ENCODE measurements at regions not wholly inside any gene's neighbourhood (a gene's known extent, or its start where the extent isn't known, plus 50 kb on each side); places are given as distances from the start of the nearest gene placed in this dataset.

- H3K9me3 Mint-ChIP-seq, result peaks cover 0 to 61% (median 10%) of the 10 kb centered on the region in 9 donors
- no peak for ATAC-seq
These were observed 671.7 kb downstream of the CDH11 start for GRCh38 chr16:64450177-64450576.

GRCh38 chr16:64449506-64449905, 672.4 kb downstream of the CDH11 start:
- no peak for DNase-seq
- H3K9me3 Mint-ChIP-seq, result peaks cover 0 to 58% (median 10%) of the 10 kb centered on the region in 9 donors
- no peak for ATAC-seq
- POLR2A ChIA-PET, result no interaction called here
- no peak overlapping the region for H3K27ac Mint-ChIP-seq
- peaks cover 0 to 11% (median 0%) of the 10 kb centered on the region in 3 donors for H3K36me3 Mint-ChIP-seq
- H3K4me3 Mint-ChIP-seq, result no peak overlapping the region
- no peaks in the 10 kb centered on the region for H3K4me1 Mint-ChIP-seq
- H3K27me3 Mint-ChIP-seq, result no peaks in the 10 kb centered on the region

More at GRCh38 chr16:64450177-64450576, 671.7 kb downstream of the CDH11 start:
- POLR2A ChIA-PET, result no interaction called here
- Mint-ChIP-seq H3K27ac (no peak overlapping the region), H3K36me3 (peaks cover 0 to 11% (median 0%) of the 10 kb centered on the region in 3 donors), H3K27me3 (no peaks in the 10 kb centered on the region), H3K4me3 (no peak overlapping the region), H3K4me1 (no peaks in the 10 kb centered on the region)
- DNase-seq, result no peak

- DNase-seq, result no peak
- Mint-ChIP-seq H3K4me1 (no peaks in the 10 kb centered on the region), H3K9me3 (peaks cover 9 to 49% (median 17%) of the 10 kb centered on the region in 9 donors), H3K4me3 (no peak overlapping the region), H3K27me3 (no peaks in the 10 kb centered on the region), H3K27ac (no peak overlapping the region), H3K36me3 (peaks cover 0 to 15% (median 0%) of the 10 kb centered on the region in 3 donors)
- ATAC-seq, result no peak
- POLR2A ChIA-PET, result no interaction called here
These were observed 676.2 kb downstream of the CDH11 start for GRCh38 chr16:64445649-64446048.

GRCh38 chr16:64445245-64445644, 676.6 kb downstream of the CDH11 start:
- H3K27ac Mint-ChIP-seq, result no peak overlapping the region
- H3K4me1 Mint-ChIP-seq, result no peaks in the 10 kb centered on the region
- POLR2A ChIA-PET, result no interaction called here
- DNase-seq (no peak), ATAC-seq (no peak)
- peaks cover 10 to 46% (median 17%) of the 10 kb centered on the region in 9 donors for H3K9me3 Mint-ChIP-seq
- no peaks in the 10 kb centered on the region for H3K27me3 Mint-ChIP-seq
- H3K36me3 Mint-ChIP-seq, result peaks cover 0 to 15% (median 0%) of the 10 kb centered on the region in 3 donors
- no peak overlapping the region for H3K4me3 Mint-ChIP-seq

- Mint-ChIP-seq H3K27ac (no peak overlapping the region), H3K4me1 (no peaks in the 10 kb centered on the region), H3K9me3 (peaks cover 8 to 38% (median 18%) of the 10 kb centered on the region in 9 donors), H3K4me3 (no peak overlapping the region), H3K27me3 (no peaks in the 10 kb centered on the region), H3K36me3 (peaks cover 0 to 4% (median 0%) of the 10 kb centered on the region in 3 donors)
- DNase-seq, result no peak
- no peak for ATAC-seq
- POLR2A ChIA-PET, result no interaction called here
These were observed 681.4 kb downstream of the CDH11 start for GRCh38 chr16:64440421-64440831.

GRCh38 chr16:64440005-64440404, 681.9 kb downstream of the CDH11 start:
- Mint-ChIP-seq H3K4me1 (no peaks in the 10 kb centered on the region), H3K27me3 (no peaks in the 10 kb centered on the region), H3K36me3 (peaks cover 0 to 4% (median 0%) of the 10 kb centered on the region in 3 donors), H3K27ac (no peak overlapping the region), H3K9me3 (peaks cover 8 to 42% (median 19%) of the 10 kb centered on the region in 9 donors), H3K4me3 (no peak overlapping the region)
- POLR2A ChIA-PET, result no interaction called here
- no peak for DNase-seq
- ATAC-seq, result no peak

- H3K4me3 Mint-ChIP-seq, result no peak overlapping the region
- DNase-seq, result no peak
- H3K36me3 Mint-ChIP-seq, result peaks cover 0 to 1% (median 0%) of the 10 kb centered on the region in 3 donors
- ATAC-seq, result no peak
- no peaks in the 10 kb centered on the region for H3K27me3 Mint-ChIP-seq
- H3K27ac Mint-ChIP-seq, result no peak overlapping the region
- POLR2A ChIA-PET, result no interaction called here
- H3K9me3 Mint-ChIP-seq, result peaks cover 4 to 51% (median 20%) of the 10 kb centered on the region in 9 donors
- no peaks in the 10 kb centered on the region for H3K4me1 Mint-ChIP-seq
These were observed 684.0 kb downstream of the CDH11 start for GRCh38 chr16:64437706-64438324.

- POLR2A ChIA-PET, result no interaction called here
- ATAC-seq, result no peak
- H3K9me3 Mint-ChIP-seq, result peaks cover 0 to 59% (median 29%) of the 10 kb centered on the region in 9 donors
- H3K4me1 Mint-ChIP-seq, result no peaks in the 10 kb centered on the region
- H3K27ac Mint-ChIP-seq, result no peak overlapping the region
- no peaks in the 10 kb centered on the region for H3K27me3 Mint-ChIP-seq
- H3K36me3 Mint-ChIP-seq, result peaks cover 0 to 12% (median 0%) of the 10 kb centered on the region in 3 donors
- no peak overlapping the region for H3K4me3 Mint-ChIP-seq
- DNase-seq, result no peak
These were observed 687.3 kb downstream of the CDH11 start for GRCh38 chr16:64434526-64435069.

- Mint-ChIP-seq H3K27ac (no peak overlapping the region), H3K36me3 (peaks cover 0 to 16% (median 0%) of the 10 kb centered on the region in 3 donors), H3K9me3 (peaks cover 0 to 46% (median 23%) of the 10 kb centered on the region in 9 donors), H3K4me3 (no peak overlapping the region), H3K27me3 (no peaks in the 10 kb centered on the region), H3K4me1 (no peaks in the 10 kb centered on the region)
- DNase-seq, result no peak
- POLR2A ChIA-PET, result no interaction called here
- ATAC-seq, result no peak
These were observed 693.3 kb downstream of the CDH11 start for GRCh38 chr16:64428463-64429113.

GRCh38 chr16:64426131-64426666, 695.7 kb downstream of the CDH11 start:
- POLR2A ChIA-PET, result no interaction called here
- ATAC-seq, result no peak
- Mint-ChIP-seq H3K4me3 (no peak overlapping the region), H3K36me3 (peaks cover 0 to 17% (median 0%) of the 10 kb centered on the region in 3 donors), H3K27me3 (no peaks in the 10 kb centered on the region), H3K4me1 (no peaks in the 10 kb centered on the region), H3K9me3 (peaks cover 0 to 42% (median 16%) of the 10 kb centered on the region in 9 donors), H3K27ac (no peak overlapping the region)
- DNase-seq, result no peak

- H3K4me1 Mint-ChIP-seq, result no peaks in the 10 kb centered on the region
- H3K36me3 Mint-ChIP-seq, result peaks cover 0 to 12% (median 0%) of the 10 kb centered on the region in 3 donors
- H3K27me3 Mint-ChIP-seq, result no peaks in the 10 kb centered on the region
- DNase-seq (no peak), ATAC-seq (no peak)
- no peak overlapping the region for H3K4me3 Mint-ChIP-seq
- peaks cover 0 to 42% (median 17%) of the 10 kb centered on the region in 9 donors for H3K9me3 Mint-ChIP-seq
- H3K27ac Mint-ChIP-seq, result no peak overlapping the region
- POLR2A ChIA-PET, result no interaction called here
These were observed 696.5 kb downstream of the CDH11 start for GRCh38 chr16:64425381-64425780.

- no peaks in the 10 kb centered on the region for H3K27me3 Mint-ChIP-seq
- POLR2A ChIA-PET, result interaction anchor here (0.6 kb wide), 1 partner anchor 533 kb away, joined by 3 read pairs; no protein-coding TSS in a partner anchor
- H3K36me3 Mint-ChIP-seq, result peaks cover 0 to 22% (median 0%) of the 10 kb centered on the region in 3 donors
- peaks cover 0 to 54% (median 22%) of the 10 kb centered on the region in 9 donors for H3K9me3 Mint-ChIP-seq
- no peak for ATAC-seq
- H3K4me3 Mint-ChIP-seq, result no peak overlapping the region
- no peaks in the 10 kb centered on the region for H3K4me1 Mint-ChIP-seq
- DNase-seq, result no peak
- H3K27ac Mint-ChIP-seq, result no peak overlapping the region
These were observed 699.6 kb downstream of the CDH11 start for GRCh38 chr16:64422259-64422658.

GRCh38 chr16:64421515-64421914, 700.3 kb downstream of the CDH11 start:
- peaks cover 0 to 28% (median 0%) of the 10 kb centered on the region in 3 donors for H3K36me3 Mint-ChIP-seq
- H3K9me3 Mint-ChIP-seq, result peaks cover 0 to 58% (median 26%) of the 10 kb centered on the region in 9 donors
- DNase-seq (no peak), ATAC-seq (no peak)
- no peak overlapping the region for H3K4me3 Mint-ChIP-seq
- no peaks in the 10 kb centered on the region for H3K27me3 Mint-ChIP-seq
- POLR2A ChIA-PET, result no interaction called here
- no peaks in the 10 kb centered on the region for H3K4me1 Mint-ChIP-seq
- H3K27ac Mint-ChIP-seq, result no peak overlapping the region
